B cell (primary cell): ENCODE measurements at regions not wholly inside any gene's neighbourhood (a gene's known extent, or its start where the extent isn't known, plus 50 kb on each side); places are given as distances from the start of the nearest gene placed in this dataset.

Experiments used
- ATAC-seq: fragments of 200-7000 bp; cut with Tn5 transposase; one replicate; pipeline ENCODE4 v1.10.0; 2021; ENCODE audit warnings: low read depth, mild to moderate bottlenecking, moderate number of reproducible peaks, moderate library complexity
- CTCF ChIA-PET: fragments of 350-600 bp; sonication (Branson Sonifier 250); formaldehyde crosslinking; loops from one replicate; lab custom pipeline; 2021; ENCODE audit warnings: antibody characterized with exemption, inconsistent platforms; lab: Charles Lee
- POLR2A ChIA-PET: fragments of 350-600 bp; sonication (Branson Sonifier 250); formaldehyde crosslinking; loops from one replicate; lab custom pipeline; 2021; ENCODE audit warnings: antibody characterized with exemption; lab: Charles Lee
- DNase-seq: peaks from one replicate; pipeline ENCODE4 v3.0.0; 2013
- H2AFZ ChIP-seq: 2 replicates; pipeline ENCODE4 v1.6.1; 2012; ENCODE audit warnings: mild to moderate bottlenecking, low read depth, low read length; ENCODE audit not compliant: insufficient read depth, poor library complexity, severe bottlenecking
- H3K27ac ChIP-seq, 2 donors: 1 replicate in 1 of 2; 2 replicates in 1 of 2; pipeline ENCODE4 v1.5.1; 2012 to 2013; ENCODE audit warnings: low read length in 2 of 2, mild to moderate bottlenecking in 2 of 2, moderate library complexity in 1 of 2
- H3K27me3 ChIP-seq, 4 experiments: fragments of 200-600 bp in 1 of 4; sonication (generic) in 1 of 4; replicated peaks in 1 of 4; 1 replicate in 2 of 4; 2 replicates in 2 of 4; pipeline versions ENCODE4 v1.6.1 to v1.7.0; 2013 to 2016; ENCODE audit warnings: low read length in 3 of 4, mild to moderate bottlenecking in 2 of 4, mixed read lengths in 1 of 4, moderate library complexity in 1 of 4; ENCODE audit not compliant: insufficient read depth in 4 of 4, control insufficient read depth in 3 of 4; ENCODE audit errors: control extremely low read depth in 1 of 4
- H3K36me3 ChIP-seq, 2 experiments: replicated peaks in 1 of 2; 1 replicate in 1 of 2; 2 replicates in 1 of 2; pipeline versions ENCODE4 v1.6.1 to v1.7.1; 2013; ENCODE audit warnings: low read length in 1 of 2; ENCODE audit not compliant: insufficient read depth in 2 of 2, control insufficient read depth in 1 of 2; ENCODE audit errors: control extremely low read depth in 1 of 2, extremely low read depth in 1 of 2
- H3K4me1 ChIP-seq, 2 donors: fragments of 200-600 bp in 1 of 2; sonication (generic) in 1 of 2; 1 replicate in 1 of 2; 2 replicates in 1 of 2; pipeline versions ENCODE4 v1.5.1 to v1.6.1; 2013 to 2017; ENCODE audit warnings: low read length in 2 of 2; ENCODE audit not compliant: control insufficient read depth in 2 of 2, insufficient read depth in 2 of 2
- H3K4me2 ChIP-seq: replicated peaks from 2 replicates; pipeline ENCODE3; 2012; ENCODE audit warnings: mild to moderate bottlenecking, low read depth, low read length; ENCODE audit not compliant: poor library complexity, severe bottlenecking
- H3K4me3 ChIP-seq, 5 experiments: fragments of 200-600 bp in 1 of 5; sonication (generic) in 1 of 5; 1 replicate in 3 of 5; 2 replicates in 2 of 5; pipeline versions ENCODE4 v1.5.1 to v1.7.0; 2011 to 2016; ENCODE audit warnings: low read length in 4 of 5, mild to moderate bottlenecking in 4 of 5, low read depth in 2 of 5, control low read depth in 1 of 5, moderate library complexity in 1 of 5; ENCODE audit not compliant: insufficient read depth in 1 of 5; ENCODE audit errors: control extremely low read depth in 1 of 5, extremely low read depth in 1 of 5
- H3K79me2 ChIP-seq: fragments of 200-600 bp; sonication (generic); one replicate; pipeline ENCODE4 v1.6.0; 2016; ENCODE audit warnings: low read length; ENCODE audit not compliant: control insufficient read depth, insufficient read depth
- H3K9ac ChIP-seq: fragments of 200-600 bp; sonication (generic); 2 replicates; pipeline ENCODE4 v1.6.1; 2017; ENCODE audit warnings: mild to moderate bottlenecking, low read length, moderate library complexity
- H3K9me3 ChIP-seq, 3 donors: one replicate each; pipeline versions ENCODE4 v1.6.1 to v1.7.1; 2013; ENCODE audit warnings: low read length in 2 of 3; ENCODE audit not compliant: control insufficient read depth in 2 of 3, insufficient read depth in 1 of 3; ENCODE audit errors: control extremely low read depth in 1 of 3
- H4K20me1 ChIP-seq: 2 replicates; pipeline ENCODE4 v1.6.0; 2012; ENCODE audit warnings: mild to moderate bottlenecking, low read length; ENCODE audit not compliant: insufficient read depth, control insufficient read depth, poor library complexity, severe bottlenecking
- H3K27ac Mint-ChIP-seq: one replicate; pipeline ENCODE4 v1.8.0; 2021; ENCODE audit warnings: mixed read lengths
- H3K27me3 Mint-ChIP-seq: one replicate; pipeline ENCODE4 v1.8.0; 2021; ENCODE audit warnings: mixed read lengths
- H3K4me1 Mint-ChIP-seq: one replicate; pipeline ENCODE4 v1.8.0; 2021; ENCODE audit warnings: mixed read lengths
- H3K4me3 Mint-ChIP-seq: one replicate; pipeline ENCODE4 v1.8.0; 2021; ENCODE audit warnings: mixed read lengths
- H3K9me3 Mint-ChIP-seq: one replicate; pipeline ENCODE4 v1.8.0; 2022; ENCODE audit warnings: mixed read lengths; ENCODE audit not compliant: insufficient read depth
- CTCF ChIP-seq: fragments of 200-600 bp; IDR thresholded peaks from one replicate; pipeline ENCODE4 v1.8.0; 2022; ENCODE audit warnings: antibody characterized with exemption, mild to moderate bottlenecking
- EZH2 ChIP-seq: IDR thresholded peaks from 2 replicates; pipeline ENCODE4 v1.6.1; 2012; ENCODE audit warnings: borderline replicate concordance, low read depth, mild to moderate bottlenecking, moderate library complexity, low read length; ENCODE audit not compliant: insufficient read depth, poor library complexity, severe bottlenecking
- WGBS: methylation state at CpG from one replicate; pipeline ENCODE4 v1.1.5; 2013; ENCODE audit warnings: missing lambda C conversion rate; ENCODE audit not compliant: insufficient coverage; 5-methylcytosine and 5-hydroxymethylcytosine counted together
- intact Hi-C: fragments of 100-400 bp; cut with micrococcal nuclease; formaldehyde crosslinking; loops from one replicate; pipeline ENCODE4 v1.10.0; 2022

- H3K9me3 Mint-ChIP-seq, result no peaks in the 10 kb centered on the region
- no peaks in the 10 kb centered on the region for H3K4me1 ChIP-seq
- no peaks in the 10 kb centered on the region for H3K27me3 Mint-ChIP-seq
These were observed 355.2 kb upstream of the AZI2 start for GRCh38 chr3:28703843-28704242.

GRCh38 chr3:28711293-28711692 is 362.7 kb upstream of the AZI2 start:
- no peaks in the 10 kb centered on the region for H3K27me3 ChIP-seq
- H3K4me2 ChIP-seq, result no peak overlapping the region
- H3K9ac ChIP-seq, result no peak overlapping the region
- no peak for ATAC-seq
- H3K9me3 Mint-ChIP-seq, result no peaks in the 10 kb centered on the region
- H3K27ac Mint-ChIP-seq, result no peak overlapping the region
- no peak overlapping the region for H3K4me3 ChIP-seq
- POLR2A ChIA-PET, result no interaction called here
- CTCF ChIA-PET, result no interaction called here
- intact Hi-C loops, result no loop called here
- no peak overlapping the region for H3K4me3 Mint-ChIP-seq
- H2AFZ ChIP-seq, result no peak overlapping the region
- no peaks in the 10 kb centered on the region for H3K27me3 Mint-ChIP-seq
- WGBS, result 80% methylated on average over 1 of the region's 2 CpGs
- H3K36me3 ChIP-seq, result no peaks in the 10 kb centered on the region
- no peaks in the 10 kb centered on the region for H3K4me1 Mint-ChIP-seq
- H3K79me2 ChIP-seq, result no peaks in the 10 kb centered on the region
- H3K27ac ChIP-seq, result no peak overlapping the region
- TF ChIP-seq CTCF (no peak), EZH2 (no peak)
- H3K4me1 ChIP-seq, result no peaks in the 10 kb centered on the region
- no peak for DNase-seq
- no peaks in the 10 kb centered on the region for H4K20me1 ChIP-seq
- H3K9me3 ChIP-seq, result peaks cover 0 to 4% (median 0%) of the 10 kb centered on the region in 3 donors

More at GRCh38 chr3:28703843-28704242, 355.2 kb upstream of the AZI2 start:
- Mint-ChIP-seq H3K4me1 (no peaks in the 10 kb centered on the region), H3K4me3 (no peak overlapping the region), H3K27ac (no peak overlapping the region)
- POLR2A ChIA-PET, result no interaction called here
- no peaks in the 10 kb centered on the region for H4K20me1 ChIP-seq
- H3K27me3 ChIP-seq, result no peaks in the 10 kb centered on the region
- H3K4me3 ChIP-seq, result no peak overlapping the region
- H3K4me2 ChIP-seq, result no peak overlapping the region
- H3K36me3 ChIP-seq, result no peaks in the 10 kb centered on the region
- ATAC-seq, result no peak
- H3K9me3 ChIP-seq, result peaks cover 0 to 5% (median 0%) of the 10 kb centered on the region in 3 donors
- H3K79me2 ChIP-seq, result no peaks in the 10 kb centered on the region
- TF ChIP-seq EZH2, result no peak
- TF ChIP-seq CTCF, result no peak
- H2AFZ ChIP-seq, result no peak overlapping the region
- DNase-seq, result no peak
- no peak overlapping the region for H3K9ac ChIP-seq
- CTCF ChIA-PET, result no interaction called here
- no peak overlapping the region for H3K27ac ChIP-seq
- intact Hi-C loops, result no loop called here
